ENCODE measurements at regions not wholly inside any gene's neighbourhood (a gene's known extent, or its start where the extent isn't known, plus 50 kb on each side); places are given as distances from the start of the nearest gene placed in this dataset.

GRCh38 chr16:65272699-65273414 lies 151.0 kb upstream of the CDH11 start:
- no peak overlapping the region for H3K9ac ChIP-seq (ENCODE audit: low read depth, low read length)
- no peak overlapping the region for H2BK5ac ChIP-seq (ENCODE audit: low read depth, low read length, poor library complexity, severe bottlenecking)
- H3K14ac ChIP-seq (replicated peaks; ENCODE audit: low read depth, low read length), result no peak overlapping the region
- dilution Hi-C loops (cut with HindIII; ENCODE audit: low sequenced_read_pairs, unreplicated experiment), result no loop called here
- H2AK5ac ChIP-seq (ENCODE audit: low read depth, low read length), result no peak overlapping the region
- no peak overlapping the region for H3K23ac ChIP-seq (ENCODE audit: low read depth, low read length)
- no peak overlapping the region for H3K4me3 ChIP-seq (ENCODE audit: insufficient read depth, low read depth, low read length)
- H2AFZ ChIP-seq (replicated peaks; ENCODE audit: low read length, poor library complexity), result no peak overlapping the region
- TF ChIP-seq POLR2A (IDR thresholded peaks at IDR 0.05; ENCODE audit: low read depth, low read length), result no peak
- no peak for TF ChIP-seq CHD1 (IDR thresholded peaks at IDR 0.05; ENCODE audit: low read depth, low read length)
- no peak for TF ChIP-seq BHLHE40 (IDR thresholded peaks at IDR 0.05; ENCODE audit: low read depth, low read length)
- no peak for TF ChIP-seq RFX5 (IDR thresholded peaks at IDR 0.05; ENCODE audit: low read depth, low read length)
- no peak for TF ChIP-seq MXI1 (IDR thresholded peaks at IDR 0.05; ENCODE audit: borderline replicate concordance, low read depth, low read length)
- TF ChIP-seq, protein P1, sequence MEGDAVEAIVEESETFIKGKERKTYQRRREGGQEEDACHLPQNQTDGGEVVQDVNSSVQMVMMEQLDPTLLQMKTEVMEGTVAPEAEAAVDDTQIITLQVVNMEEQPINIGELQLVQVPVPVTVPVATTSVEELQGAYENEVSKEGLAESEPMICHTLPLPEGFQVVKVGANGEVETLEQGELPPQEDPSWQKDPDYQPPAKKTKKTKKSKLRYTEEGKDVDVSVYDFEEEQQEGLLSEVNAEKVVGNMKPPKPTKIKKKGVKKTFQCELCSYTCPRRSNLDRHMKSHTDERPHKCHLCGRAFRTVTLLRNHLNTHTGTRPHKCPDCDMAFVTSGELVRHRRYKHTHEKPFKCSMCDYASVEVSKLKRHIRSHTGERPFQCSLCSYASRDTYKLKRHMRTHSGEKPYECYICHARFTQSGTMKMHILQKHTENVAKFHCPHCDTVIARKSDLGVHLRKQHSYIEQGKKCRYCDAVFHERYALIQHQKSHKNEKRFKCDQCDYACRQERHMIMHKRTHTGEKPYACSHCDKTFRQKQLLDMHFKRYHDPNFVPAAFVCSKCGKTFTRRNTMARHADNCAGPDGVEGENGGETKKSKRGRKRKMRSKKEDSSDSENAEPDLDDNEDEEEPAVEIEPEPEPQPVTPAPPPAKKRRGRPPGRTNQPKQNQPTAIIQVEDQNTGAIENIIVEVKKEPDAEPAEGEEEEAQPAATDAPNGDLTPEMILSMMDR (conservative IDR thresholded peaks at IDR 0.05; ENCODE audit: low read depth, low read length), result no peak
- no peak for TF ChIP-seq SMC3 (IDR thresholded peaks at IDR 0.05; ENCODE audit: low read depth, low read length)
- no peak for TF ChIP-seq USF2 (IDR thresholded peaks at IDR 0.05; ENCODE audit: low read depth, low read length)
- TF ChIP-seq FOS (IDR thresholded peaks at IDR 0.05; ENCODE audit: low read depth, low read length), result no peak
- TF ChIP-seq RCOR1 (IDR thresholded peaks at IDR 0.05; ENCODE audit: insufficient replicate concordance, low read length), result no peak
- TF ChIP-seq, protein P2, sequence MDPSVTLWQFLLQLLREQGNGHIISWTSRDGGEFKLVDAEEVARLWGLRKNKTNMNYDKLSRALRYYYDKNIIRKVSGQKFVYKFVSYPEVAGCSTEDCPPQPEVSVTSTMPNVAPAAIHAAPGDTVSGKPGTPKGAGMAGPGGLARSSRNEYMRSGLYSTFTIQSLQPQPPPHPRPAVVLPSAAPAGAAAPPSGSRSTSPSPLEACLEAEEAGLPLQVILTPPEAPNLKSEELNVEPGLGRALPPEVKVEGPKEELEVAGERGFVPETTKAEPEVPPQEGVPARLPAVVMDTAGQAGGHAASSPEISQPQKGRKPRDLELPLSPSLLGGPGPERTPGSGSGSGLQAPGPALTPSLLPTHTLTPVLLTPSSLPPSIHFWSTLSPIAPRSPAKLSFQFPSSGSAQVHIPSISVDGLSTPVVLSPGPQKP (IDR thresholded peaks at IDR 0.05; ENCODE audit: borderline replicate concordance, low read depth, low read length), result no peak
- TF ChIP-seq RAD21 (IDR thresholded peaks at IDR 0.05; ENCODE audit: low read length), result no peak
- no peak for TF ChIP-seq MAFK (IDR thresholded peaks at IDR 0.05; ENCODE audit: low read depth, low read length)
- TF ChIP-seq NFE2L2 (IDR thresholded peaks at IDR 0.05; ENCODE audit: low read depth, low read length), result no peak
- CTCF ChIA-PET, result no interaction called here
- H4K8ac ChIP-seq (ENCODE audit: low read depth in 2 of 2, low read length in 2 of 2), result no peak overlapping the region
- ATAC-seq (ENCODE audit: low read depth) (no peak), DNase-seq (no peak)
- no peaks in the 10 kb centered on the region for H3K4me1 ChIP-seq (ENCODE audit: control insufficient read depth, insufficient read depth, low read length)
- no peak overlapping the region for H2BK120ac ChIP-seq (ENCODE audit: low read depth, low read length)
- no peak overlapping the region for H4K5ac ChIP-seq (ENCODE audit: low read depth, low read length)
- no peak overlapping the region for H2BK20ac ChIP-seq (ENCODE audit: low read depth, low read length)
- H4K20me1 ChIP-seq (ENCODE audit: insufficient read depth, low read length), result no peaks in the 10 kb centered on the region
- H3K79me1 ChIP-seq (ENCODE audit: low read depth in 1 of 2, low read length in 2 of 2), result no peaks in the 10 kb centered on the region
- no peak overlapping the region for H3K27ac ChIP-seq (ENCODE audit: insufficient read depth, low read length)
- H4K91ac ChIP-seq (ENCODE audit: insufficient read depth, low read depth, low read length), result no peak overlapping the region
- no peak overlapping the region for H3K4me2 ChIP-seq (ENCODE audit: low read depth, low read length)
- no peaks in the 10 kb centered on the region for H3K27me3 ChIP-seq (ENCODE audit: control insufficient read depth, insufficient read depth, low read length)
- in situ Hi-C loops (cut with MboI; ENCODE audit: low sequenced_read_pairs), result no loop called here
- no peaks in the 10 kb centered on the region for H3K36me3 ChIP-seq (ENCODE audit: control insufficient read depth, insufficient read depth, low read length)
- no peak overlapping the region for H2AK9ac ChIP-seq (replicated peaks; ENCODE audit: low read depth, low read length, poor library complexity)
- no peak overlapping the region for H3K56ac ChIP-seq (ENCODE audit: extremely low read depth, insufficient read depth, low read length)
- H3K18ac ChIP-seq (ENCODE audit: low read depth, low read length), result no peak overlapping the region
- no peak overlapping the region for H3K4ac ChIP-seq (ENCODE audit: low read depth, low read length)
- H3K9me3 ChIP-seq (ENCODE audit: control insufficient read depth, insufficient read depth, low read length), result no peaks in the 10 kb centered on the region
- H3K9me1 ChIP-seq (ENCODE audit: insufficient read depth, low read length), result no peaks in the 10 kb centered on the region
- POLR2A ChIA-PET (ENCODE audit: unreplicated experiment), result no interaction called here
- H2BK15ac ChIP-seq (ENCODE audit: low read depth, low read length), result no peak overlapping the region
- WGBS, 2 experiments (ENCODE audit: extremely low coverage in 2 of 2, insufficient read length in 1 of 2), result no CpG with 5 or more reads among the region's 4 CpGs
- intact Hi-C loops (cut with micrococcal nuclease), result no loop called here
- no TSS peak for BruUV-seq (replicated peaks)
